ENCODE measurements at regions not wholly inside any gene's neighbourhood (a gene's known extent, or its start where the extent isn't known, plus 50 kb on each side); places are given as distances from the start of the nearest gene placed in this dataset.

DNA sequence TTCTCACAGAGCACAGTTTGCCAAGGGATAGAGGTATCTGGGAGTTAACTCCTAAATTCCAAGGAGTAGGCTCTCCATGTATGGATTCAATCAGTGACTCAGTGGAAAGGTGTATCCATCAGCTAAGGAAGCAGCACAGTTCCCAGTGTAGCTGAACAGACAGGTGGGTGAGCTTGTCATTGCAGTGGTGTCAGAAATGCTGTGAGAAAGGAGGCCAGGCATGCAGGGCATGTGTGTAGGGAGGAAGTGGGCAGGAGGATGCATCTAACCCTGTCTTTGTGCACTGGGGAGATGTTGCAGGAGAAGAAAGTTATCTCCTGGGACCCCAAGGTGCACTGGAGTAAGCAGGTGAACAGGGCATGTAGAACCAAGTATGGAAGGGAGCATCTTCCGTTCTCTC lies 539.0 kb downstream of the VRK1 start:
- TF ChIP-seq POLR2A (IDR thresholded peaks at IDR 0.05; ENCODE audit: low read depth) (no peak), POLR2AphosphoS5 (IDR thresholded peaks at IDR 0.05) (no peak), EP300 (IDR thresholded peaks at IDR 0.05) (no peak)
- TF ChIP-seq, protein P1, sequence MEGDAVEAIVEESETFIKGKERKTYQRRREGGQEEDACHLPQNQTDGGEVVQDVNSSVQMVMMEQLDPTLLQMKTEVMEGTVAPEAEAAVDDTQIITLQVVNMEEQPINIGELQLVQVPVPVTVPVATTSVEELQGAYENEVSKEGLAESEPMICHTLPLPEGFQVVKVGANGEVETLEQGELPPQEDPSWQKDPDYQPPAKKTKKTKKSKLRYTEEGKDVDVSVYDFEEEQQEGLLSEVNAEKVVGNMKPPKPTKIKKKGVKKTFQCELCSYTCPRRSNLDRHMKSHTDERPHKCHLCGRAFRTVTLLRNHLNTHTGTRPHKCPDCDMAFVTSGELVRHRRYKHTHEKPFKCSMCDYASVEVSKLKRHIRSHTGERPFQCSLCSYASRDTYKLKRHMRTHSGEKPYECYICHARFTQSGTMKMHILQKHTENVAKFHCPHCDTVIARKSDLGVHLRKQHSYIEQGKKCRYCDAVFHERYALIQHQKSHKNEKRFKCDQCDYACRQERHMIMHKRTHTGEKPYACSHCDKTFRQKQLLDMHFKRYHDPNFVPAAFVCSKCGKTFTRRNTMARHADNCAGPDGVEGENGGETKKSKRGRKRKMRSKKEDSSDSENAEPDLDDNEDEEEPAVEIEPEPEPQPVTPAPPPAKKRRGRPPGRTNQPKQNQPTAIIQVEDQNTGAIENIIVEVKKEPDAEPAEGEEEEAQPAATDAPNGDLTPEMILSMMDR (IDR thresholded peaks at IDR 0.05): no peak
- intact Hi-C loops (cut with DNase I): no loop called here
- DNase-seq (ENCODE audit: extremely low spot score): no peak
- H3K4me3 ChIP-seq: no peak overlapping the region
- 100% methylated on average over 1 of the region's 1 CpG for WGBS
- no peaks in the 10 kb centered on the region for H3K27me3 ChIP-seq
- no peaks in the 10 kb centered on the region for H3K4me1 ChIP-seq
- peaks cover 0 to 9% (median 0%) of the 10 kb centered on the region in 4 donors for H3K9me3 ChIP-seq
- no peak overlapping the region for H3K27ac ChIP-seq (replicated peaks in 1 of 4)
- no peaks in the 10 kb centered on the region for H3K36me3 ChIP-seq

DNA sequence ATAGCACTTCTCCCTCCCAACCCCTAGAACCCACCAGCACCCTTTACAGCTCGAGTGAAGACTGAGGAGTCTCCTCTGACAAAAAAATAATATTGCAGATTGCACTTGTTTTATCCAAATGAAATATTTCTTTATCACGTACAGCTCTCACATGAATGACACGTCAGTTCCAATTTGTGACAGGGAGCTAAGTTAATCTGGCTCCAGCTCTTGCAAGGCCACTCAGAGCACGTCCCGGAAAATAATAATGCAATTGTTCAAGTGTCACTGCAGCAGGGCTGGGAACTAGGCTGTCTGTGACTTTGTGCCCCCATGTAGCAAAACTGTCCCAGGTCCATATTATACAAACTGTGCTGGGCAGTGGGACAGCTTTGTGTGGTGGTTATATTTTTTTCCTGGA lies 539.6 kb downstream of the VRK1 start:
- no peaks in the 10 kb centered on the region for H3K27me3 ChIP-seq
- intact Hi-C loops (cut with DNase I): no loop called here
- WGBS: 81% methylated on average over 5 of the region's 5 CpGs
- no peaks in the 10 kb centered on the region for H3K4me1 ChIP-seq
- no peak overlapping the region for H3K27ac ChIP-seq (replicated peaks in 1 of 4)
- H3K4me3 ChIP-seq: no peak overlapping the region
- peaks cover 0 to 9% (median 0%) of the 10 kb centered on the region in 4 donors for H3K9me3 ChIP-seq
- DNase-seq (ENCODE audit: extremely low spot score): no peak
- no peaks in the 10 kb centered on the region for H3K36me3 ChIP-seq
- TF ChIP-seq POLR2A (IDR thresholded peaks at IDR 0.05; ENCODE audit: low read depth) (no peak), POLR2AphosphoS5 (IDR thresholded peaks at IDR 0.05) (no peak), EP300 (IDR thresholded peaks at IDR 0.05) (no peak)
- TF ChIP-seq, protein P1 (IDR thresholded peaks at IDR 0.05): no peak

DNA sequence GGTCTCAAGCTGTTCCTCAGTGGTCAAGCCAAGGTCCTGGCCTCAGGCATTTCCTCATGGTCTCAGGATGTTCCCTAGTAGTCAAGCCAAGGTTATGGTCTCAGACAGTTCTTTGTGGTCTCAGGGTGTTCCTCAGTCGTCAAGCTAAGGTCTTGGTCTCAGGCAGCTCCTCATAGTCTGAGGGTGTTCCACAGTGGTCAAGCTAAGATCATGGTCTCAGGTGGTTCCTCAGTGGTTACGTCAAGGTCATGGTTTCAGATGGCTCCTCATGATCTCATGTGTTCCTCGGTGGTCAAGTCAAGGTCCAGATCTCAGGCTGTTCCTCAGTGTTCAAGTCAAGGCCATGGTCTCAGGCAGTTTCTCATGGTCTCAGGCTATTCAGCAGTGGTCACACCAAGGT lies 540.1 kb downstream of the VRK1 start:
- TF ChIP-seq POLR2A (IDR thresholded peaks at IDR 0.05; ENCODE audit: low read depth) (no peak), POLR2AphosphoS5 (IDR thresholded peaks at IDR 0.05) (no peak)
- TF ChIP-seq, protein P1 (IDR thresholded peaks at IDR 0.05): no peak
- no peak overlapping the region for H3K4me3 ChIP-seq

DNA sequence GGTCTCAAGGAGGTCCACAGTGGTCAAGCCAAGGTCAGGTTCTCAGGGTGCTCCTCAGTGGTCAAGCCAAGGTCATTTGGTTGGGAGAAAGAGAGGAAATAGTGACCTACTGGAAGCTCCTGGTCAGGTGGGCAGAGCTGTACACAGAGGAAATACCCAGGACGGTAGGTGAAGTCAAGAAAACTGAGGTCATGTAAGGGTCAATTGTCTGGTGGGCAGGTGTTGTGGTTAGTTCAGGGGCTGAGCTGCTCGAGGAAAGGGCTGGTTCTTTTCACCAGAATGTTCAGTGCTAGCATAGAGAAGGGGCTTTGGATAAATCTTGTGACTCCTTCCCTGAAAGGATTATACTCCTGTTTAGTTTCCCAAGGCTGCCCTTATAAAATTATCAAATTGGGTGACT lies 540.5 kb downstream of the VRK1 start:
- H3K27ac ChIP-seq (replicated peaks in 1 of 4): no peak overlapping the region
- WGBS: 49% methylated on average over 2 of the region's 2 CpGs
- no peaks in the 10 kb centered on the region for H3K36me3 ChIP-seq
- intact Hi-C loops (cut with DNase I): no loop called here
- H3K9me3 ChIP-seq: peaks cover 0 to 9% (median 0%) of the 10 kb centered on the region in 4 donors
- no peaks in the 10 kb centered on the region for H3K27me3 ChIP-seq
- no peak for DNase-seq (ENCODE audit: extremely low spot score)
- TF ChIP-seq POLR2AphosphoS5 (IDR thresholded peaks at IDR 0.05): no peak
- H3K4me1 ChIP-seq: no peaks in the 10 kb centered on the region
- no peak overlapping the region for H3K4me3 ChIP-seq

More for the DNA sequence above, 540.1 kb downstream of the VRK1 start:
- intact Hi-C loops (cut with DNase I): no loop called here
- Histone ChIP-seq H3K36me3 (no peaks in the 10 kb centered on the region), H3K27ac (replicated peaks in 1 of 4) (no peak overlapping the region), H3K27me3 (no peaks in the 10 kb centered on the region), H3K9me3 (peaks cover 0 to 9% (median 0%) of the 10 kb centered on the region in 4 donors), H3K4me1 (no peaks in the 10 kb centered on the region)
- WGBS: 87% methylated on average over 3 of the region's 3 CpGs
- DNase-seq (ENCODE audit: extremely low spot score): no peak

DNA sequence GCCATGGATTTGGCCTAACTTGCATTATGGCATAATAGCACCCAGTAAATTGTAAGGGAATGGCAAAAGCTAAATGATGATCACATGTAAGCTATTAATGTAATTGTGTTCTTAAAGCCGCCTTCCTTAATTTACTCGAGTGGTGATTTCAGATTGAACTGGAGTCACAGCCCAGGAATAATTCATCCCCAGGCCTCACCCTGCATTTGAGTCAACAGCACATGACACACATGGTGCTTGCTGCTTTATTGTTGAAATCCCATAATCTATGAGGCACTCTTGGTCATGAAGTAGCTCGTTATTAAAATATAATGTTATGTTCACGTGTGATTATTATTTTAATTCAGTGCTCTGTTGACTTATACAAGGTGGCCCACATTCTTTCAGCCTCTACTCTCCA lies 547.5 kb downstream of the VRK1 start:
- intact Hi-C loops (cut with DNase I): no loop called here
- Histone ChIP-seq H3K27ac (replicated peaks in 1 of 4) (no peak overlapping the region), H3K9me3 (peaks cover 0 to 6% (median 0%) of the 10 kb centered on the region in 4 donors), H3K4me1 (no peaks in the 10 kb centered on the region), H3K4me3 (no peak overlapping the region), H3K27me3 (no peaks in the 10 kb centered on the region), H3K36me3 (no peaks in the 10 kb centered on the region)
- no peak for DNase-seq (ENCODE audit: extremely low spot score)
- 90% methylated on average over 4 of the region's 4 CpGs for WGBS
- TF ChIP-seq POLR2AphosphoS5 (IDR thresholded peaks at IDR 0.05): no peak
- TF ChIP-seq POLR2A (IDR thresholded peaks at IDR 0.05; ENCODE audit: low read depth): no peak
- TF ChIP-seq, protein P1 (IDR thresholded peaks at IDR 0.05): no peak
- TF ChIP-seq EP300 (IDR thresholded peaks at IDR 0.05): no peak
